BJ (cell line): ENCODE measurements at regions not wholly inside any gene's neighbourhood (a gene's known extent, or its start where the extent isn't known, plus 50 kb on each side); places are given as distances from the start of the nearest gene placed in this dataset.

Experiments
- CTCF ChIA-PET: fragments of 350-600 bp; formaldehyde crosslinking; extraction: SDS; loops from one replicate; lab custom pipeline; 2021; ENCODE audit warnings: antibody characterized with exemption, inconsistent platforms; lab: Yijun Ruan, JAX
- POLR2A ChIA-PET: fragments of 300-600 bp; sonication (Branson Sonifier 250); formaldehyde crosslinking; extraction: SDS; loops from one replicate; lab custom pipeline; 2021; ENCODE audit warnings: antibody characterized with exemption; lab: Charles Lee
- DNase-seq: peaks from one replicate; pipeline ENCODE4 v3.0.0-alpha.2; 2011; ENCODE audit warnings: low read depth
- H3K27me3 ChIP-seq: 2 replicates; pipeline ENCODE4 v1.6.0; 2011; ENCODE audit warnings: low read length; ENCODE audit not compliant: control insufficient read depth, insufficient read depth
- H3K36me3 ChIP-seq: 2 replicates; pipeline ENCODE4 v1.5.1; 2011; ENCODE audit warnings: low read length; ENCODE audit not compliant: control insufficient read depth, insufficient read depth
- H3K4me3 ChIP-seq: 2 replicates; pipeline ENCODE4 v1.5.1; 2011; ENCODE audit warnings: low read depth, mild to moderate bottlenecking, control low read depth, low read length
- CTCF ChIP-seq: IDR thresholded peaks from 2 replicates; pipeline ENCODE4 v1.5.1; 2011; ENCODE audit warnings: low read depth, mild to moderate bottlenecking, control low read depth, inconsistent platforms, low read length, moderate library complexity; ENCODE audit not compliant: insufficient read depth

GRCh38 chr13:31627097-31627845, 112.1 kb upstream of the RXFP2 start:
- no peak for TF ChIP-seq CTCF
- H3K4me3 ChIP-seq = no peak overlapping the region
- no peaks in the 10 kb centered on the region for H3K27me3 ChIP-seq
- ChIA-PET CTCF (interaction anchor here (1.1 to 1.8 kb wide), 3 partner anchors 11 to 202 kb away, joined by 3 to 4 read pairs (median 3); no protein-coding TSS in a partner anchor), POLR2A (no interaction called here)
- no peak for DNase-seq
- no peaks in the 10 kb centered on the region for H3K36me3 ChIP-seq

GRCh38 chr13:31629085-31629780, 110.1 kb upstream of the RXFP2 start:
- TF ChIP-seq CTCF = no peak
- no peak for DNase-seq
- H3K4me3 ChIP-seq = no peak overlapping the region
- H3K36me3 ChIP-seq = no peaks in the 10 kb centered on the region
- POLR2A ChIA-PET = no interaction called here
- CTCF ChIA-PET = interaction anchor here (1.1 to 1.7 kb wide), 2 partner anchors 21 to 91 kb away, joined by 3 to 5 read pairs; no protein-coding TSS in a partner anchor
- H3K27me3 ChIP-seq = no peaks in the 10 kb centered on the region

- ChIA-PET CTCF (no interaction called here), POLR2A (interaction anchor here (0.7 kb wide), 1 partner anchor 162 kb away, joined by 11 read pairs; no protein-coding TSS in a partner anchor)
- H3K36me3 ChIP-seq = no peaks in the 10 kb centered on the region
- no peak overlapping the region for H3K4me3 ChIP-seq
- H3K27me3 ChIP-seq = no peaks in the 10 kb centered on the region
- no peak for TF ChIP-seq CTCF
- no peak for DNase-seq
These were observed 108.3 kb upstream of the RXFP2 start for GRCh38 chr13:31631071-31631470.

GRCh38 chr13:31631746-31632145, 107.6 kb upstream of the RXFP2 start:
- DNase-seq = no peak
- TF ChIP-seq CTCF = no peak
- Histone ChIP-seq H3K27me3 (no peaks in the 10 kb centered on the region), H3K4me3 (no peak overlapping the region), H3K36me3 (no peaks in the 10 kb centered on the region)
- ChIA-PET CTCF (no interaction called here), POLR2A (no interaction called here)

- POLR2A ChIA-PET = no interaction called here
- no peaks in the 10 kb centered on the region for H3K36me3 ChIP-seq
- DNase-seq = peak; percentile 51
- no peak for TF ChIP-seq CTCF
- no peaks in the 10 kb centered on the region for H3K27me3 ChIP-seq
- CTCF ChIA-PET = interaction anchor here (0.9 to 1.4 kb wide), 3 partner anchors 11 to 160 kb away, joined by 3 to 4 read pairs (median 3); no protein-coding TSS in a partner anchor
- no peak overlapping the region for H3K4me3 ChIP-seq
These were observed 100.7 kb upstream of the RXFP2 start for GRCh38 chr13:31638577-31638976.
